GM12878 (cell line): ENCODE measurements at regions not wholly inside any gene's neighbourhood (a gene's known extent, or its start where the extent isn't known, plus 50 kb on each side); places are given as distances from the start of the nearest gene placed in this dataset.

ENCODE experiments used
- ATAC-seq: fragments of 200-7000 bp; cut with Tn5 transposase; 3 replicates; pipeline ENCODE4 v1.9.1; 2020; ENCODE audit warnings: mild to moderate bottlenecking, moderate library complexity
- BruUV-seq: library from RNA; stranded (reverse); fragments of 400-500 nt; replicated peaks from 2 replicates; lab custom pipeline; 2021; lab: Mats Ljungman, UMichigan
- CTCF ChIA-PET: fragments of 300-600 bp; sonication (Branson Sonifier 250); formaldehyde crosslinking; extraction: SDS; loops from one replicate; lab custom pipeline; 2021; ENCODE audit warnings: inconsistent platforms; lab: Yijun Ruan, JAX
- POLR2A ChIA-PET: fragments of 350-600 bp; formaldehyde crosslinking; extraction: SDS; loops from one replicate; lab custom pipeline; 2021; ENCODE audit warnings: inconsistent platforms; lab: Charles Lee
- RAD21 ChIA-PET: fragments of 300-600 bp; sonication (Branson Sonifier 250); formaldehyde crosslinking; loops from one replicate; lab custom pipeline; 2023; ENCODE audit warnings: antibody characterized with exemption; ENCODE audit not compliant: unreplicated experiment; lab: Charles Lee
- SMC1A ChIA-PET: fragments of 300-600 bp; sonication (Branson Sonifier 250); formaldehyde crosslinking; loops from one replicate; lab custom pipeline; 2023; ENCODE audit not compliant: unreplicated experiment, uncharacterized antibody; lab: Charles Lee
- DNase-seq: peaks from one replicate; pipeline ENCODE4 v3.0.0-alpha.2; 2011; ENCODE audit warnings: low read depth, low spot score
- FAIRE-seq: peaks from 3 replicates; lab custom pipeline; 2011; peaks lifted over from hg19 to GRCh38; lab: Jason Lieb, UNC
- H2AFZ ChIP-seq: 2 replicates; pipeline ENCODE4 v1.6.0; 2011; ENCODE audit warnings: low read depth, low read length, control low read depth; ENCODE audit not compliant: control insufficient read depth
- H3K27ac ChIP-seq: 2 replicates; pipeline ENCODE4 v1.5.1; 2011; ENCODE audit warnings: control low read depth; ENCODE audit not compliant: control insufficient read depth, insufficient read depth
- H3K27me3 ChIP-seq, 2 experiments: replicated peaks in 1 of 2; 2 replicates each; pipeline versions ENCODE4 v1.6.0 to v1.6.1; 2011; ENCODE audit warnings: low read length in 1 of 2; ENCODE audit not compliant: control insufficient read depth in 2 of 2, insufficient read depth in 2 of 2
- H3K36me3 ChIP-seq, 2 experiments: 2 replicates each; pipeline ENCODE4 v1.5.1; 2011; ENCODE audit warnings: low read length in 1 of 2; ENCODE audit not compliant: control insufficient read depth in 2 of 2, insufficient read depth in 2 of 2
- H3K4me1 ChIP-seq: 2 replicates; pipeline ENCODE4 v1.6.1; 2011; ENCODE audit warnings: mild to moderate bottlenecking, low read length, moderate library complexity, mixed read lengths; ENCODE audit not compliant: control insufficient read depth, insufficient read depth
- H3K4me2 ChIP-seq: 2 replicates; pipeline ENCODE4 v1.6.0; 2011; ENCODE audit warnings: control low read depth; ENCODE audit not compliant: control insufficient read depth, insufficient read depth
- H3K4me3 ChIP-seq: fragments of 200-600 bp; sonication (generic); 2 replicates; pipeline ENCODE4 v1.5.1; 2016
- H3K79me2 ChIP-seq: 2 replicates; pipeline ENCODE4 v1.6.0; 2011; ENCODE audit warnings: low read length; ENCODE audit not compliant: control insufficient read depth, insufficient read depth
- H3K9ac ChIP-seq: 2 replicates; pipeline ENCODE4 v1.8.0; 2011; ENCODE audit warnings: low read length, control low read depth, mixed read lengths; ENCODE audit not compliant: control insufficient read depth, insufficient read depth
- H3K9me3 ChIP-seq: replicated peaks from 3 replicates; pipeline ENCODE4 v1.5.1; 2011; ENCODE audit warnings: mild to moderate bottlenecking, low read length; ENCODE audit not compliant: control insufficient read depth, insufficient read depth
- H4K20me1 ChIP-seq: 2 replicates; pipeline ENCODE4 v1.6.0; 2011; ENCODE audit not compliant: control insufficient read depth, insufficient read depth
- BACH1 ChIP-seq: fragments of 450-650 bp; IDR thresholded peaks from 2 replicates; pipeline ENCODE4 v1.6.1; 2017; ENCODE audit warnings: mild to moderate bottlenecking, borderline replicate concordance
- CHD2 ChIP-seq: IDR thresholded peaks from 2 replicates; pipeline ENCODE4 v1.6.1; 2011; ENCODE audit warnings: low read depth, low read length, improper control_type of control experiment, borderline replicate concordance
- CHD4 ChIP-seq: fragments of 200-600 bp; sonication (generic); IDR thresholded peaks from 2 replicates; pipeline ENCODE4 v1.6.1; 2016; ENCODE audit warnings: mild to moderate bottlenecking
- CREM ChIP-seq: IDR thresholded peaks from 2 replicates; pipeline ENCODE4 v1.6.1; 2014; ENCODE audit warnings: antibody characterized with exemption, low read depth
- IKZF2 ChIP-seq, 2 experiments: fragments of 450-650 bp; IDR thresholded peaks; 2 replicates each; pipeline ENCODE4 v1.6.1; 2017; ENCODE audit warnings: mild to moderate bottlenecking in 2 of 2, moderate library complexity in 2 of 2
- RELA ChIP-seq: fragments of 450-650 bp; IDR thresholded peaks from 2 replicates; pipeline ENCODE4 v1.8.0; 2014; ENCODE audit warnings: borderline replicate concordance; ENCODE audit not compliant: partially characterized antibody
- RFX5 ChIP-seq: IDR thresholded peaks from 2 replicates; pipeline ENCODE4 v1.6.1; 2011; ENCODE audit warnings: low read depth, low read length, improper control_type of control experiment
- SMAD5 ChIP-seq: IDR thresholded peaks from 2 replicates; pipeline ENCODE4 v1.6.1; 2016; ENCODE audit warnings: antibody characterized with exemption, low read depth
- SRF ChIP-seq, 2 experiments: IDR thresholded peaks; 2 replicates each; pipeline ENCODE4 v1.6.1; 2011; ENCODE audit warnings: low read depth in 2 of 2, low read length in 2 of 2, mild to moderate bottlenecking in 1 of 2, moderate library complexity in 1 of 2
- USF1 ChIP-seq: IDR thresholded peaks from 2 replicates; pipeline ENCODE4 v1.6.1; 2011; ENCODE audit warnings: borderline replicate concordance, low read depth, mild to moderate bottlenecking, moderate library complexity, mixed read lengths, low read length; ENCODE audit not compliant: insufficient read depth; ENCODE audit errors: extremely low read length
- ZNF384 ChIP-seq: IDR thresholded peaks from 2 replicates; pipeline ENCODE4 v1.6.1; 2012; ENCODE audit warnings: low read depth, mild to moderate bottlenecking, low read length, improper control_type of control experiment, borderline replicate concordance
- WGBS: methylation state at CpG from one replicate; pipeline ENCODE4 v1.1.6; 2016; ENCODE audit warnings: low lambda C conversion rate; ENCODE audit not compliant: insufficient replicate concordance, insufficient coverage; ENCODE audit errors: missing lambda C conversion rate; 5-methylcytosine and 5-hydroxymethylcytosine counted together
- in situ Hi-C: fragments of 300-500 bp; cut with MboI; formaldehyde crosslinking; loops from 9 replicates; pipeline ENCODE4 v1.14.3; 2018; ENCODE audit warnings: mixed read lengths
- intact Hi-C: fragments of 100-400 bp; cut with micrococcal nuclease; formaldehyde crosslinking; loops from one replicate; pipeline ENCODE4 v1.14.2; 2022; ENCODE audit not compliant: unreplicated experiment
- TF ChIP-seq, protein P1 (sequence below), 3 experiments: IDR thresholded peaks in 2 of 3; conservative IDR thresholded peaks in 1 of 3; 2 replicates each; pipeline ENCODE4 v1.5.1; 2011; ENCODE audit warnings: low read depth in 3 of 3, low read length in 3 of 3, mild to moderate bottlenecking in 3 of 3, control low read depth in 2 of 3, moderate library complexity in 2 of 3, inconsistent platforms in 1 of 3, mixed read lengths in 1 of 3; ENCODE audit not compliant: control insufficient read depth in 2 of 3, insufficient read depth in 1 of 3; ENCODE audit errors: extremely low read depth in 1 of 3

GRCh38 chr6:41464019-41464418 lies 82.2 kb upstream of the FOXP4 start:
- Histone ChIP-seq H2AFZ (no peak overlapping the region), H3K4me1 (no peaks in the 10 kb centered on the region), H3K27me3 (peaks cover 0 to 5% of the 10 kb centered on the region in 2 experiments; a peak in 1 of 4 replicates), H3K4me3 (no peak overlapping the region), H3K9me3 (no peaks in the 10 kb centered on the region), H3K4me2 (no peak overlapping the region), H3K36me3 (no peaks in the 10 kb centered on the region), H3K9ac (no peak overlapping the region), H4K20me1 (no peaks in the 10 kb centered on the region), H3K79me2 (no peaks in the 10 kb centered on the region), H3K27ac (no peak overlapping the region)
- DNase-seq (no peak), FAIRE-seq (no peak), ATAC-seq (no peak)
- ChIA-PET POLR2A (no interaction called here), SMC1A (interaction anchor here (1.0 to 4.2 kb wide), 19 partner anchors 8 to 139 kb away, joined by 3 to 36 read pairs (median 5); no protein-coding TSS in a partner anchor), RAD21 (interaction anchor here (0.6 to 6.4 kb wide), 19 partner anchors 8 to 216 kb away, joined by 3 to 57 read pairs (median 4); partner anchors contain the start of gene FOXP4), CTCF (interaction anchor here (0.6 to 7.6 kb wide), 28 partner anchors 9 to 218 kb away, joined by 3 to 117 read pairs (median 4); no protein-coding TSS in a partner anchor)
- intact Hi-C loops = loop anchor here (5.0 kb wide), 1 partner anchor 83 kb away; the partner anchor contains the start of gene FOXP4
- BruUV-seq = no TSS peak
- TF ChIP-seq RFX5 = no peak
- no peak for TF ChIP-seq CHD2
- no peak for TF ChIP-seq USF1
- TF ChIP-seq IKZF2 (IDR thresholded peaks at IDR 0.05) = no peak
- no peak for TF ChIP-seq BACH1
- TF ChIP-seq RELA = no peak
- no peak for TF ChIP-seq SMAD5
- TF ChIP-seq ZNF384 = no peak
- TF ChIP-seq, protein P1, sequence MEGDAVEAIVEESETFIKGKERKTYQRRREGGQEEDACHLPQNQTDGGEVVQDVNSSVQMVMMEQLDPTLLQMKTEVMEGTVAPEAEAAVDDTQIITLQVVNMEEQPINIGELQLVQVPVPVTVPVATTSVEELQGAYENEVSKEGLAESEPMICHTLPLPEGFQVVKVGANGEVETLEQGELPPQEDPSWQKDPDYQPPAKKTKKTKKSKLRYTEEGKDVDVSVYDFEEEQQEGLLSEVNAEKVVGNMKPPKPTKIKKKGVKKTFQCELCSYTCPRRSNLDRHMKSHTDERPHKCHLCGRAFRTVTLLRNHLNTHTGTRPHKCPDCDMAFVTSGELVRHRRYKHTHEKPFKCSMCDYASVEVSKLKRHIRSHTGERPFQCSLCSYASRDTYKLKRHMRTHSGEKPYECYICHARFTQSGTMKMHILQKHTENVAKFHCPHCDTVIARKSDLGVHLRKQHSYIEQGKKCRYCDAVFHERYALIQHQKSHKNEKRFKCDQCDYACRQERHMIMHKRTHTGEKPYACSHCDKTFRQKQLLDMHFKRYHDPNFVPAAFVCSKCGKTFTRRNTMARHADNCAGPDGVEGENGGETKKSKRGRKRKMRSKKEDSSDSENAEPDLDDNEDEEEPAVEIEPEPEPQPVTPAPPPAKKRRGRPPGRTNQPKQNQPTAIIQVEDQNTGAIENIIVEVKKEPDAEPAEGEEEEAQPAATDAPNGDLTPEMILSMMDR (IDR thresholded peaks at IDR 0.05 in 2 of 3, conservative IDR thresholded peaks at IDR 0.05 in 1 of 3; ENCODE audit: control insufficient read depth in 2 of 3, extremely low read depth in 1 of 3, insufficient read depth in 1 of 3, low read depth in 3 of 3, low read length in 3 of 3) = no peak
- no peak for TF ChIP-seq CREM
- TF ChIP-seq SRF (IDR thresholded peaks at IDR 0.05; ENCODE audit: low read depth in 2 of 2, low read length in 2 of 2) = no peak
- TF ChIP-seq CHD4 = no peak
- WGBS = 42% methylated on average over 3 of the region's 3 CpGs
- in situ Hi-C loops = loop anchor here (5.0 kb wide), 1 partner anchor 128 kb away; no protein-coding TSS in a partner anchor
